SH-SY5Y (cell line): ENCODE measurements at regions not wholly inside any gene's neighbourhood (a gene's known extent, or its start where the extent isn't known, plus 50 kb on each side); places are given as distances from the start of the nearest gene placed in this dataset.

Experiments used
- GATA2 ChIP-seq: IDR thresholded peaks from 2 replicates; pipeline ENCODE4 v1.6.1; 2011; ENCODE audit warnings: mild to moderate bottlenecking, low read depth, low read length
- GATA3 ChIP-seq: IDR thresholded peaks from 2 replicates; pipeline ENCODE4 v1.6.1; 2011; ENCODE audit warnings: low read depth, mild to moderate bottlenecking, low read length, moderate library complexity

DNA sequence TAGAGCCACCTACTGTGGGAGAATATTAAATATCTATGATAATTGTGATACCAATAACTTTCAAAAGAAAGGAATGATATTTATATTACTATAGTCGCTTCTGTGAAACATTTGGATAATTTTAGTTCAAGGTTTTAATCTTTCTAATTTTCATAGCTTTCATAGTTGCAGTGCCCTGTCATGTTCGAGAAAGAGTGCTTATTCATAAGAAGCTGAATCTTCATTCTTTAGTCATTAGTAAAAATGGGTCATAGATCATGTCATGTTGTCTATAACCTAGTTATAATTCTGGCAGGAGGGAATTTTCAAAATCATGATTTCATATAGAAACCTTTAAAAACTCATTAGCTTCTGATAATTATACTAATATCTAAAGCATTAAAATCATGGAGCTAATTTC lies 685.6 kb downstream of the CETN3 start:
- TF ChIP-seq GATA2 (no peak), GATA3 (no peak)
